Large intestine (tissue), 3 donors: ENCODE measurements at regions not wholly inside any gene's neighbourhood (a gene's known extent, or its start where the extent isn't known, plus 50 kb on each side); places are given as distances from the start of the nearest gene placed in this dataset.
"Not testable (repeated sequence)": the region's sequence is repeated elsewhere in the genome, so short reads cannot be mapped to it uniquely, and the experiment has no call there.

Experiments
- DNase-seq, 2 donors: peaks; one replicate each; pipeline versions ENCODE4 v3.0.0 to v3.0.0-alpha.2; 2013
- H3K27ac ChIP-seq: one replicate; pipeline ENCODE4 v1.5.1; 2013; ENCODE audit warnings: low read length
- H3K27me3 ChIP-seq: 2 replicates; pipeline ENCODE4 v1.6.1; 2013; ENCODE audit warnings: low read length; ENCODE audit not compliant: control insufficient read depth, insufficient read depth
- H3K36me3 ChIP-seq: 2 replicates; pipeline ENCODE4 v1.6.1; 2013; ENCODE audit warnings: low read length; ENCODE audit not compliant: control insufficient read depth, insufficient read depth
- H3K4me1 ChIP-seq: one replicate; pipeline ENCODE4 v1.6.1; 2013; ENCODE audit warnings: low read length; ENCODE audit not compliant: control insufficient read depth, insufficient read depth
- H3K4me3 ChIP-seq: one replicate; pipeline ENCODE4 v1.5.1; 2013; ENCODE audit warnings: low read length
- H3K9me3 ChIP-seq: one replicate; pipeline ENCODE4 v1.6.1; 2013; ENCODE audit warnings: mild to moderate bottlenecking, low read depth, low read length, moderate library complexity; ENCODE audit not compliant: control insufficient read depth
- WGBS: methylation state at CpG from one replicate; pipeline ENCODE4 v1.1.5; 2013; ENCODE audit warnings: low lambda C conversion rate; ENCODE audit not compliant: insufficient coverage; 5-methylcytosine and 5-hydroxymethylcytosine counted together

DNA sequence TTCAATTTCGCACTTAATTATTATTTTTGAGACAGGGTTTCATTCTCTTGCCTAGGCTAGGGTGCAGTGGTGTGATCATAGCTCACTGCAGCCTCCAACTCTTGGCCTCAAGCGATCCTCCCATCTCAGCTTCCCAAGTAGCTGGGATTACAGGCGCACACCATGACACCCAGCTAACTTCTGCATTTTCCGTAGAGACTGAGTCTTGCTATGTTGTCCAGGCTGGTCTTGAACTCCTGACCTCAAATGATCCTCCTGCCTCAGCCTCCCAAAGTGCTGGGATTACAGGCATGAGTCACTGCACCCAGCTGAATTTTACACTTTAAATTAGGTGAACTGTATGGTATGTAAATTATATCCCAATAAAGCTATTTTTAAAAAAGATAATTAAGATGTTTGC is 90.6 kb upstream of the CASZ1 start:
- WGBS = no CpG with 5 or more reads among the region's 4 CpGs
- H3K27me3 ChIP-seq = peaks cover 38% of the 10 kb centered on the region
- DNase-seq, H3K36me3 ChIP-seq, H3K9me3 ChIP-seq, H3K4me1 ChIP-seq, H3K27ac ChIP-seq, H3K4me3 ChIP-seq: not testable (repeated sequence)

DNA sequence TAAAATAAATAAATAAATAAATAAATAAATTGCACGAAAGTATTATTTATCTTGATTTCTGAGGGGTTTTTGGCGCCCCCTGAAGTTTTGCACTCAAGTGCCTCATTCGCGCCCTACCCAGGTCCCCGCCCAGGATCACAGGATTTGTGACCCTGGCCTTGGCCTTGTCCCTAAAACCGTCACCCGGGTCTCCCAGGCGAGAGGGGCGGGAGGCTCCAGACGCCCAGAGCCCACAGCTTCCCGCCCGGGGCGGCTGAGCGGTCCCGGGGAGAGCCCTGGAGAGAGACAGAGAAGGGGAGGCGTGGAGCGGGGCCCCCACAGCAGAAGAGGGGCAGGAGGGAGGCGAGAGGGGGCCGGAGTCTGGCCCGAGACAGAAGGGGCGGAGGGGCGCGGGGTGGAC is 91.8 kb upstream of the CASZ1 start:
- no peak overlapping the region for H3K27ac ChIP-seq
- H3K9me3 ChIP-seq = no peaks in the 10 kb centered on the region
- H3K4me3 ChIP-seq = peak overlapping the region; percentile 3
- WGBS = no CpG with 5 or more reads among the region's 23 CpGs
- H3K36me3 ChIP-seq = no peaks in the 10 kb centered on the region
- peaks cover 38% of the 10 kb centered on the region for H3K27me3 ChIP-seq
- H3K4me1 ChIP-seq = peaks cover 5% of the 10 kb centered on the region
- no peak for DNase-seq

- H3K4me1 ChIP-seq = peaks cover 5% of the 10 kb centered on the region
- H3K36me3 ChIP-seq = no peaks in the 10 kb centered on the region
- no peak overlapping the region for H3K4me3 ChIP-seq
- no peak for DNase-seq
- H3K27me3 ChIP-seq = peaks cover 38% of the 10 kb centered on the region
- H3K9me3 ChIP-seq = no peaks in the 10 kb centered on the region
- no peak overlapping the region for H3K27ac ChIP-seq
- no CpG with 5 or more reads among the region's 66 CpGs for WGBS
Measured at GRCh38 chr1:10888791-10889649, 92.6 kb upstream of the CASZ1 start.

DNA sequence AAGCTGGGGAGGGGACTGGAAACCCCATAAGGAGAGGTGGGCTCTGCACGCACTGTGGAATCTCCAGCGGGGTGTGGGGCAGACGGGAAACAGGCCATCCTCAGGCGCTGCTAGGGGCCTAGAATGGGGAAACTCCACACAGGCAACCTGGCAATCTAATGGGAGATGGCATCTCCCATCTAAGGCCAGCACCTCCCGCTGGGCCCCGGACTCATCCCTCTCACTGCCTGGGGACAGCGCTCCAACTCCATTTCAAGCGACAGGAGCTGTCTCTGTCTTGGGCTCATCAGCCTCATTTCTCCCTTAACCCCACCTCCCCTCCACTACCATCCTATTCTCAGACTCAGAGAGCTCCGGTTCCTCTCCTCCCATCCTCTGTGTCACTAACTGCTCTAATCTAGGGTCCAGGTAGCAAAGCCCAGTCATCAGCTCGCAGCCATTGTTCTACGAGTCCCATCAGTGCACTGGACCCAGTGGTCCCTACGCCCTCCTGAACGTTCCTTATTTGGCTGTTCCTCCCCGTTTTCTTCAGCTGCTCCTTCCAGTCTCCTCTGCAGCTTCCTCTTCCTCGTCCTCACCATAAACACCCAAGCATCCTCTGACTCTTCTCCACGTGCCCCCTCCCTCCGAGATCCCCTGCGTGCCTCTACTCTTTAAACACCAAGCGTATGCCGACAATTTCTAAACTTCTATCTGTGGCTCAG is 93.4 kb upstream of the CASZ1 start:
- peaks cover 38% of the 10 kb centered on the region for H3K27me3 ChIP-seq
- DNase-seq = no peak
- H3K27ac ChIP-seq = no peak overlapping the region
- peaks cover 5% of the 10 kb centered on the region for H3K4me1 ChIP-seq
- H3K36me3 ChIP-seq = no peaks in the 10 kb centered on the region
- no peaks in the 10 kb centered on the region for H3K9me3 ChIP-seq
- WGBS = 68% methylated on average over 4 of the region's 20 CpGs
- no peak overlapping the region for H3K4me3 ChIP-seq

- Histone ChIP-seq H3K4me3 (no peak overlapping the region), H3K36me3 (no peaks in the 10 kb centered on the region), H3K27me3 (peaks cover 34% of the 10 kb centered on the region), H3K4me1 (peaks cover 5% of the 10 kb centered on the region), H3K9me3 (no peaks in the 10 kb centered on the region), H3K27ac (no peak overlapping the region)
- DNase-seq = no peak
- no CpG with 5 or more reads among the region's 9 CpGs for WGBS
Measured at GRCh38 chr1:10890491-10891071, 94.1 kb upstream of the CASZ1 start.

GRCh38 chr1:10891091-10891490 is 94.6 kb upstream of the CASZ1 start:
- H3K9me3 ChIP-seq = no peaks in the 10 kb centered on the region
- no peak overlapping the region for H3K27ac ChIP-seq
- no peaks in the 10 kb centered on the region for H3K36me3 ChIP-seq
- no CpG with 5 or more reads among the region's 4 CpGs for WGBS
- no peak for DNase-seq
- H3K4me3 ChIP-seq = no peak overlapping the region
- H3K27me3 ChIP-seq = peaks cover 34% of the 10 kb centered on the region
- H3K4me1 ChIP-seq = peaks cover 5% of the 10 kb centered on the region

- H3K36me3 ChIP-seq = no peaks in the 10 kb centered on the region
- peaks cover 5% of the 10 kb centered on the region for H3K4me1 ChIP-seq
- 98% methylated on average over 2 of the region's 5 CpGs for WGBS
- H3K27me3 ChIP-seq = peaks cover 34% of the 10 kb centered on the region
- no peak overlapping the region for H3K27ac ChIP-seq
- H3K9me3 ChIP-seq = no peaks in the 10 kb centered on the region
- H3K4me3 ChIP-seq = no peak overlapping the region
- no peak for DNase-seq
Measured at GRCh38 chr1:10892138-10893065, 96.0 kb upstream of the CASZ1 start.

DNA sequence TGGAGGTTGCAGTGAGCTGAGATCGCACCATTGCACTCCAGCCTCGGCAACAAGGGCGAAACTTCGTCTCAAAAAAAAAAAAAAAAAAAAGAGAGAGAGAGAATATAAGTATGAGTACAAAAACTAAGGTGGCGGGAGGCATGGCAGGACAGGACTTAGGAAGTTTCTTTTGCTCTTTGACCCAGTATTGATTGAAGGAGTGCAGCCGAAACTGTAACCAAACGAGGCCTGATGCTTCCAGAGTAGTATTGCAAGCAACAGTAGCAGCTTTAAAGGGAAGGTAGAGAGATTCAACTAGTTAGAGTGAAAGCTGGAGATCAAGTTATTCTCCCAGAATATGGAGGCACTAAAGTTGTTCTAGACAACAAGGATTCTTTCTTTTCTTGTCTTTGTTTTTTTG is 99.2 kb upstream of the CASZ1 start:
- no peaks in the 10 kb centered on the region for H3K9me3 ChIP-seq
- H3K4me3 ChIP-seq = no peak overlapping the region
- H3K4me1 ChIP-seq = peaks cover 11% of the 10 kb centered on the region
- peak in 1 of 2 donors; percentile 50 for DNase-seq
- no peaks in the 10 kb centered on the region for H3K36me3 ChIP-seq
- H3K27ac ChIP-seq = no peak overlapping the region
- no CpG with 5 or more reads among the region's 7 CpGs for WGBS
- H3K27me3 ChIP-seq = peaks cover 6% of the 10 kb centered on the region

- peaks cover 17% of the 10 kb centered on the region for H3K4me1 ChIP-seq
- H3K9me3 ChIP-seq = no peaks in the 10 kb centered on the region
- no CpG with 5 or more reads among the region's 5 CpGs for WGBS
- no peak overlapping the region for H3K27ac ChIP-seq
- H3K4me3 ChIP-seq = no peak overlapping the region
- H3K27me3 ChIP-seq = no peaks in the 10 kb centered on the region
- H3K36me3 ChIP-seq = no peaks in the 10 kb centered on the region
- DNase-seq = no peak
Measured at GRCh38 chr1:10896673-10897072, 100.2 kb upstream of the CASZ1 start.
